ENCODE measurements at regions not wholly inside any gene's neighbourhood (a gene's known extent, or its start where the extent isn't known, plus 50 kb on each side); places are given as distances from the start of the nearest gene placed in this dataset.
"Not testable (repeated sequence)": the region's sequence is repeated elsewhere in the genome, so short reads cannot be mapped to it uniquely, and the experiment has no call there.

- no peak for DNase-seq (ENCODE audit: low spot score)
Measured at GRCh38 chr2:109669731-109670130, 55.6 kb downstream of the SOWAHC start.

DNA sequence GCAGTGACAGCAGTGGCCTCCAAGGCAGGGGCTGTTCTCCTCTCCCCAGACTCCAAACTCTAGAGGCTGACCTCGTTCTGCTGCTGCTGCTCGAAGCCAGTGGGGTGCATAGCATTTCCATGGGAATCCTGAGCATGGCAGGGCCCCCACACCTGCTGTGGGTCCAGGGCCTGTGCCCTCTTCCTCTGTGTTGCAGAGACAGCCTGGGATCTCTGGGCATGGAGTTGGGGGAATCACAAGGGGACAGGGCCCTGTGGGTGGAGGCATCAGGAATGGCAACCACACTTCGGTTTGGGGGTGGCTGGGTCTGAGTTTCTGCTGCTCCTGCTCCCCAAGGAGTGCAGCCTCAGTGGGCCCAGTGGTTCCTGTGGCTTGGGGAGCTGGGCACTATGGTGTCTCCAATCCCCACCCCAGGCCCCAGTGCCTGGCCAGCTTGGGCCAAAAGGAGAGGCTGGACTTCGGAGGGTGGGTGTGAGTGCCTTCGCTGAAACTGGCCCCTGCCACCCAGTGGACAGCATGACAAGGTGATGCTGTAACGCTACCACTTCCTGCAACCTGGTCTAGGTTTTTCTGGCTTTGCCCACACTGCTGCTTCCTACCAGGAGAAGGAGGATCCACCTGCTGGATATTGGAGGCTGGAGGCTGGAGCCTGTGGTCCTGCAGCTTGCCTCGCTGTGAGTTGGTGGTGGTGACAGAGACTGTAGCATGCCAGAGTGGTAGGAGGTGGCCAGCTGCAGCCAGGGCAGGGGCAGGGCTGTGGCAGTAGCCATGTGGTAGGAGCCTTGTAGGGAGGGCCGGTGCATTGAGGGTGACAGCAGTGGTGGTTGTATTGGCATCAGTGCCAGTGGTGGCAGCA, 56.6 kb downstream of the SOWAHC start:
- no peak for DNase-seq (ENCODE audit: low spot score)

- DNase-seq (ENCODE audit: low spot score) = no peak
Measured at GRCh38 chr2:109674894-109675534, 60.9 kb downstream of the SOWAHC start.

DNA sequence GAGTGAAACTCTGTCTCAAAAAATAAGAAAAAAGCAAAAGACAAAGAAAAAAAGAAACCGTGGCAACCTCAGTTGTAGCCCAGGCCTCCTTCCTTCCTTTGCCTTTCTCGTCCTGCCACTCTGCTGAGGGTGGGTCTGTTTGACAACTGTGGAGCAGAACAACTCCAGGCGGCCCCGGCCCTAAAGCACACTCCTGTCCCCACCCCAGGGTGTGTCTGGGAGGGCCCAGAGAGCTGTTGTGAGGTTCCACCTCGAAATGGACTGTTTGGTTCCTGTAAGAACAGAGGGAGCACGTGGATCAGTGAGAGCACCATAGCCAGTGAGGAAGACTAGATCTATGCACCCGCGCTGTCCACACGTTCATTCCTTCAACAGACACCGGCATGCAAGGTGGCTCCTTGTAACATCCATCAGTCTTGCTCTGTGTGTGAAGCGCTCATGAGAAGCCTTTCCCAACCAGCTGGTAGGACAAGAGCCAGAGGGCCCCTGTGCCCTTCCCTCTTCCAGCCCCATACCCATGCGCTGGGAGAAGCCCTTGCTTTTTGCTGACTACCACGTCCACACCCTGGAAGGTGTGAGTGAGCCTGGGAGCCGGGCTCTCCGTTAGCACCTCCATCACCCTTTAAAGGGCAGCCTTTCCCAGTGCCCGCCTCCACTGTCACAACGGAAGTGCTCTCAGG, 61.6 kb downstream of the SOWAHC start:
- DNase-seq (ENCODE audit: low spot score) = no peak

DNA sequence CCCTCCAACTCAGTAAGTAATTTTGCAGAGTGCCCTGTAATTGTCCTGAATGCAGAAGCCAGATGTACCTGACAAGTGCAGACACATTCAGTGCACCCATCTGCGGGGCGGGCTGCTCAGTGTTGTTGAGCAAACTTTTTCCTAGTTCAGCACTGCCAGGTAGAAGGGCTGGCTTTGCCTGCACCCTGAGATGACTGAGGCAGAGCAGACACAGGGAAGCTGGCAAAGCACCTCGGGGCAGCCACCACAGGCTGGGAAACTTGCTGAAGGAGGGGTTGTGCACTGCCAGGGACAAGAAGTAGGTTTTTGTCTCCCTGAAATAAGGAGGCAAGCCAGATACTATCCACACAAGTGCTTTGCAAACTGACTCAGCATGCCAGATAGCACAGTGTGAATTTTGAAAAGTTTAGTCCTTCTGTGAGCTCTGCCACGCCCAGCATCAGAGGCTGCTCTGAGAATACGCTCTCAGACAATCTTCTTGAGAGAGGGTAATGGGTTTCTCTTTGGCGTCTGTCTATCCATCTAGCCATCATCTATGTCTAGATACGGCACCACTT, 62.3 kb downstream of the SOWAHC start:
- no peak for DNase-seq (ENCODE audit: low spot score)

GRCh38 chr2:109677121-109677731, 63.1 kb downstream of the SOWAHC start:
- DNase-seq (ENCODE audit: low spot score) = not testable (repeated sequence)

- DNase-seq (ENCODE audit: low spot score) = no peak
Measured at GRCh38 chr2:109677835-109678580, 63.8 kb downstream of the SOWAHC start.

GRCh38 chr2:109678724-109679201, 64.6 kb downstream of the SOWAHC start:
- DNase-seq (ENCODE audit: low spot score) = not testable (repeated sequence)

DNA sequence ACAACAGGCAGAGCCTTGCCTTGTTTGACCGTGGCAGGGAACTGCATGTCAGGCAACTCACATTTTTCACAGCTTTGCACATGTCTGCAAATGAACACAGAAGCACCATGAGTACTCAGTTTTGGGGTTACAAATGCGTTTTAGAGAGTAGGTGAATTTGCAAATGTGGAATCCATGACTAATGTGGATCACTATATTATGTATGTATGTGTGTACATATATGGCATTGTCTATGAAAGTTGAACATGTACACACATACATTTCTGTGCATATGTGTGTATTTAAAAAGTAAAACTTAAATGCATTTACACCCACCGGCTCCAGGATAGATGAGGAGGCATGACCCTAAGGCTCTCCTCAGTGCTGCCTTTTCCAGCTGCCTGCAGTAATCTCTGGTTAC, 65.1 kb downstream of the SOWAHC start:
- DNase-seq (ENCODE audit: low spot score) = no peak

DNA sequence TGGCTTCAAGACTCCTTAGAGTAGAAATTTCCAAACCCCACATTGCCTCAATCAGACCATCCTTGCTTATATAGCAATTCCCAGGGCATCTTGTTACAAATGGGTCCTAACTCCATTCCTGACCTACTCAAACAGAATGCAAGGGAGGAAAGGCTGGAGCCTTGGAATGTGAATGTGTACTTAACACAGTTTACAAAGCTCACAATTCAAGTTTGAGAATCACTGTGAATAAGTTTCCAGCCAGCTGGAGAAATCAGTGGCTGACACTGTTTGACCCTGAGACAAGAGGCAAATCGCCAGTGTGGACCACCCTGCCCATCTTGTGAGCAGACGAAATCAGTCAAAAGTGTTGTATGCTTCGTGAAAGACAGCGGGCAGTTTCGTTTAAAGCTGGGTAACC, 65.5 kb downstream of the SOWAHC start:
- DNase-seq (ENCODE audit: low spot score) = no peak

DNA sequence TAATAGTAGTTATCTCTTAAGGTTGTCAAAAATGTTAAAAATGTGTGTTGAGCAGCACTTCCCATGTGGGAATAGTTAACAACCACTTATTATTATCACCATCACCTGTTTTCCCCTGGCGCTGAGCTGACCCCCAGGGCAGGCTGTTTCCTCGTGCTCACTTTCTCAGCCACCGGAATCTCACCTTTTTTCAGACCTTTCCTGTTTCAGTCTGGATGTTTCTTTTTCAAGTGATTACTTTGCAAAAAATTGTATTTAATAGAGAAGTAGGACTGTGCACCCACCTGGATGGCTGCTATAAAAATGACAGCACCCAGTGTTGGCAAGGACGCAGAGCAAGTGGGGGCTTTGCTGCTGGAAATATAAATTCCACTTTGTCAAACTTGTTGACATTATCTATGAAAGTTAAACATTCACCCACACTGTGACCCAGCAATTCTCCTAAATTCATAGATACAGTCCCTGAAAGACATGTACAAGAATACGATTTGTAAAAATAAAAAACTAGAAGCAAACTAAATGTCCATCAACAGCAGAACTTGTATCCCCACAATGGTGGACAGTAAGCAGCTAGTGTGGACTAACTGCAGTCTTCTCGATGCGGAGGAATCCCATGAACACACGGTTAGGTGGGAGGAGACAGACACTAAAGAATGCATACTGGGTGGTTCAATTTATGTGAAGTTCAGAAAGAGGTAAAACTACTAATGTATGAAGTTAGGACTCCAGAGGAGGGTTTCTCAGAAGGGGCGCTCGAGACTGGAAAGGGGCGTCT, 66.5 kb downstream of the SOWAHC start:
- no peak for DNase-seq (ENCODE audit: low spot score)

- DNase-seq (ENCODE audit: low spot score) = no peak
Measured at GRCh38 chr2:109681633-109682380, 67.6 kb downstream of the SOWAHC start.

- no peak for DNase-seq (ENCODE audit: low spot score)
Measured at GRCh38 chr2:109683452-109683851, 69.3 kb downstream of the SOWAHC start.

GRCh38 chr2:109685453-109685852, 71.3 kb downstream of the SOWAHC start:
- no peak for DNase-seq (ENCODE audit: low spot score)

- DNase-seq (ENCODE audit: low spot score) = no peak
Measured at GRCh38 chr2:109686921-109687320, 72.8 kb downstream of the SOWAHC start.

GRCh38 chr2:109689182-109689930, 75.2 kb downstream of the SOWAHC start:
- no peak for DNase-seq (ENCODE audit: low spot score)

GRCh38 chr2:109689973-109690372, 75.8 kb downstream of the SOWAHC start:
- DNase-seq (ENCODE audit: low spot score) = no peak

- DNase-seq (ENCODE audit: low spot score) = no peak
Measured at GRCh38 chr2:109690457-109690821, 76.3 kb downstream of the SOWAHC start.
